ENCODE measurements at regions not wholly inside any gene's neighbourhood (a gene's known extent, or its start where the extent isn't known, plus 50 kb on each side); places are given as distances from the start of the nearest gene placed in this dataset.

DNA sequence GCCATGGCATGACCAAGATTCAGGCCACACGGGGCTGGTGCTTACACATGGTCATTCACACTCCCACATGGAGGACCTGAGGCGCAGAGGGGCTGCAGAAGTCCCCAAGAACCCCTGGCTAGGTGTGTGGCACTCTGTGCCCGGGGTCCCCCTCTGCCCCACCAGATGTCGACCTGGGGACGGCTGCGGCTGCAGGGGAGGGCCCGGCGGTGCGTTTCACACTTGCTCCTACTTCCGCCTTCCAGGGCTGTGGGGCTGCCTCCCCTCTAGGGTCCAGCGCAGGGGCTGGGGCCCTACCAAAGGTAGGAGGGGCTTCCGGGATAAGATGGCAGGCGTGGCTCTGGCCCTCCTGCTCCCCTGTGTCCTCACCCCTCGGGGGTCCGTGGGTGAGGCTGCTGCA, 81.1 kb upstream of the SLCO4A1 start:
- no peak for DNase-seq (ENCODE audit: low read depth)
- no peak overlapping the region for H3K4me3 ChIP-seq (ENCODE audit: low read depth, low read length)
- TF ChIP-seq, protein P1, sequence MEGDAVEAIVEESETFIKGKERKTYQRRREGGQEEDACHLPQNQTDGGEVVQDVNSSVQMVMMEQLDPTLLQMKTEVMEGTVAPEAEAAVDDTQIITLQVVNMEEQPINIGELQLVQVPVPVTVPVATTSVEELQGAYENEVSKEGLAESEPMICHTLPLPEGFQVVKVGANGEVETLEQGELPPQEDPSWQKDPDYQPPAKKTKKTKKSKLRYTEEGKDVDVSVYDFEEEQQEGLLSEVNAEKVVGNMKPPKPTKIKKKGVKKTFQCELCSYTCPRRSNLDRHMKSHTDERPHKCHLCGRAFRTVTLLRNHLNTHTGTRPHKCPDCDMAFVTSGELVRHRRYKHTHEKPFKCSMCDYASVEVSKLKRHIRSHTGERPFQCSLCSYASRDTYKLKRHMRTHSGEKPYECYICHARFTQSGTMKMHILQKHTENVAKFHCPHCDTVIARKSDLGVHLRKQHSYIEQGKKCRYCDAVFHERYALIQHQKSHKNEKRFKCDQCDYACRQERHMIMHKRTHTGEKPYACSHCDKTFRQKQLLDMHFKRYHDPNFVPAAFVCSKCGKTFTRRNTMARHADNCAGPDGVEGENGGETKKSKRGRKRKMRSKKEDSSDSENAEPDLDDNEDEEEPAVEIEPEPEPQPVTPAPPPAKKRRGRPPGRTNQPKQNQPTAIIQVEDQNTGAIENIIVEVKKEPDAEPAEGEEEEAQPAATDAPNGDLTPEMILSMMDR (IDR thresholded peaks at IDR 0.05; ENCODE audit: low read depth, low read length, missing control alignments), result no peak
- in situ Hi-C loops (cut with HindIII; ENCODE audit: low sequenced_read_pairs), result no loop called here

GRCh38 chr20:62561948-62562347, 80.4 kb upstream of the SLCO4A1 start:
- in situ Hi-C loops (cut with HindIII; ENCODE audit: low sequenced_read_pairs), result no loop called here
- TF ChIP-seq, protein P1 (IDR thresholded peaks at IDR 0.05; ENCODE audit: low read depth, low read length, missing control alignments), result no peak
- no peak overlapping the region for H3K4me3 ChIP-seq (ENCODE audit: low read depth, low read length)
- DNase-seq (ENCODE audit: low read depth), result no peak

DNA sequence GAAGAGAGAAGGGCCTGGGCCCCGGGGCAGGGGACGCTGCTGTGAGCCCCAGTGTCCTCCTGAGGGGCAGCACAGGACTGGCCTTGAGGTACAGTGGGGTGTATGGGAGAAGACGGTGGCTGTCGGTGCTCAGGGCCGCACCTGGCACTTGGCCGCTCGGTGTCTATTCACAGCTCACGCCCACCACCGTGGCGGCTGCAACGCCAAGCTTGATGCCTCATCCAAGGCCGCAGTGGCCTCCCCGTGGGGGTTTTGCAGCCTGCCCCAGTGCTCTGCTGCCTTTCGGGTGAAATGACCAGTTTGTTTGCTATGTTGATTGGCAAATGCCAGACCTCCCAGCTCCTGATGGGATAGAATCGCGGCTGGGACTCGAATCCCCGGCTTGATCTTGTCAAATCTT, 79.5 kb upstream of the SLCO4A1 start:
- in situ Hi-C loops (cut with HindIII; ENCODE audit: low sequenced_read_pairs), result no loop called here
- DNase-seq (ENCODE audit: low read depth), result no peak
- TF ChIP-seq, protein P1 (IDR thresholded peaks at IDR 0.05; ENCODE audit: low read depth, low read length, missing control alignments), result no peak
- H3K4me3 ChIP-seq (ENCODE audit: low read depth, low read length), result no peak overlapping the region

GRCh38 chr20:62563561-62563960, 78.7 kb upstream of the SLCO4A1 start:
- H3K4me3 ChIP-seq (ENCODE audit: low read depth, low read length), result no peak overlapping the region
- in situ Hi-C loops (cut with HindIII; ENCODE audit: low sequenced_read_pairs), result no loop called here
- TF ChIP-seq, protein P1 (IDR thresholded peaks at IDR 0.05; ENCODE audit: low read depth, low read length, missing control alignments), result no peak
- DNase-seq (ENCODE audit: low read depth), result no peak

DNA sequence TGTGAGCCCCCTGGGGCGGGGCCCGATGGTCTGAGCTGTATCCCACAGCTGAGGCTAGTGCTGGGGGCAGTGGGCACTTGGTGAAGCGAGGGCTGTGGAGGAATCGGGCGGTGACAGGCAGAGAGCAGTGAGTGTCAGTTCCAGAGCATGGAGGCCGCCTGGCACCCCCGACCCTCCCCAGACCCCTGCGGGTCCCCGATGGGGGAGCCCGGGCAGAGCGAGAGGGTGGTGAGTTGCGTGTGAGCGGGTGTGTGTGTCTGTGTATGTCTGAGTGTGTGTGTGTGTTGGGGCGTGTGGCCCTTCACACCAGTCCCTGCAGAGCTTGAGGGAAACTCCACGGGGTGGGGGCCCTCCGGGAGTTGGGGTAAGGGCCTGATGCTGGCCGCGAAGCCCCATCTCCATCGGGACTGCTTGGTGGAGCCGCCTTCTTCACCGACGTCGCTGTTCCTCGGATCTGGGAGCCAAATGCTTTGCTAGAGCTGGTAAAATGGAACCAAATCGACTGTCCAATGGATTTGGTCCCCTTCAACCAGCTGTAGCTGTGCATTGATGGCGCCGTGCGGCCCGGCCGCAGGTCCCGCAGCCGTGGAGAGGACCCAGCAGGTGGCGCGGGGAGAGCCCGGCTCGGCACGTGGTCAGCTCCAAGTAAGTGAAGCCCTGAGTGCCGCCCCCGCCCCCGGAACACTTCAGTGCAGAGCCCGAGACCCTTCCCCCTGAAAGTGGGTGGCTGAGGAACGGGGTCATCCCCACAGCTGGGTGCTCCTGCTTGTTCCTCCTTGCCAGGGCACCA, 77.7 kb upstream of the SLCO4A1 start:
- TF ChIP-seq, protein P1 (IDR thresholded peaks at IDR 0.05; ENCODE audit: low read depth, low read length, missing control alignments), result no peak
- DNase-seq (ENCODE audit: low read depth), result no peak
- no peak overlapping the region for H3K4me3 ChIP-seq (ENCODE audit: low read depth, low read length)
- in situ Hi-C loops (cut with HindIII; ENCODE audit: low sequenced_read_pairs), result no loop called here

- no peak for DNase-seq (ENCODE audit: low read depth)
- no peak overlapping the region for H3K4me3 ChIP-seq (ENCODE audit: low read depth, low read length)
- TF ChIP-seq, protein P1 (IDR thresholded peaks at IDR 0.05; ENCODE audit: low read depth, low read length, missing control alignments), result no peak
- in situ Hi-C loops (cut with HindIII; ENCODE audit: low sequenced_read_pairs), result no loop called here
Observed at GRCh38 chr20:62566266-62566665, 76.0 kb upstream of the SLCO4A1 start.

Measured in astrocyte of the cerebellum (primary cell).